ENCODE measurements at regions not wholly inside any gene's neighbourhood (a gene's known extent, or its start where the extent isn't known, plus 50 kb on each side); places are given as distances from the start of the nearest gene placed in this dataset.

- Histone ChIP-seq H3K9me1 (ENCODE audit: control insufficient read depth, insufficient read depth, low read length) (no peaks in the 10 kb centered on the region), H3K36me3 (ENCODE audit: control insufficient read depth, insufficient read depth, low read length) (no peaks in the 10 kb centered on the region), H3K4me1 (replicated peaks in 1 of 2; ENCODE audit: control insufficient read depth in 2 of 2, insufficient read depth in 2 of 2, low read length in 2 of 2) (peaks cover 8 to 9% of the 10 kb centered on the region in 2 experiments), H3K27ac (ENCODE audit: extremely low read depth, low read depth, low read length) (no peak overlapping the region), H3K4me2 (ENCODE audit: insufficient read depth, low read length) (no peak overlapping the region), H3K9me3 (replicated peaks; ENCODE audit: control insufficient read depth, insufficient read depth, low read depth, low read length) (no peaks in the 10 kb centered on the region), H3K79me2 (ENCODE audit: control insufficient read depth, insufficient read depth, low read length) (no peaks in the 10 kb centered on the region), H2AFZ (ENCODE audit: low read depth, low read length) (0 out of 2 replicates have a peak overlapping the region, but pooled peaks have one; percentile 32), H4K20me1 (replicated peaks; ENCODE audit: control insufficient read depth, insufficient read depth, low read length) (no peaks in the 10 kb centered on the region), H3K9ac (ENCODE audit: insufficient read depth in 1 of 2, low read depth in 2 of 2, low read length in 2 of 2) (no peak overlapping the region), H3K27me3 (ENCODE audit: control insufficient read depth in 2 of 2, insufficient read depth in 2 of 2, low read length in 2 of 2) (no peaks in the 10 kb centered on the region; a peak in 1 of 5 replicates), H3K4me3 (no peak overlapping the region)
- BruUV-seq (replicated peaks), result no TSS peak
- ChIA-PET CTCF (ENCODE audit: low intra/inter-chr PET ratio) (no interaction called here), POLR2A (interaction anchor here (0.6 to 0.9 kb wide), 3 partner anchors 9 to 653 kb away, joined by 3 to 5 read pairs (median 3); partner anchors contain the start of gene LNX2)
- ATAC-seq (no peak), FAIRE-seq (no peak), DNase-seq (ENCODE audit: extremely low read depth in 1 of 4, low spot score in 3 of 4) (no peak)
- intact Hi-C loops (cut with micrococcal nuclease) (no loop called here), in situ Hi-C loops (cut with MboI) (no loop called here)
- 49% methylated on average over 7 of the region's 17 CpGs for WGBS (ENCODE audit: insufficient coverage, low coverage, missing lambda C conversion rate)
- no peak for TF ChIP-seq CCNT2 (IDR thresholded peaks at IDR 0.05; ENCODE audit: borderline replicate concordance, extremely low read depth, insufficient read length, low read depth, low read length)
Observed at GRCh38 chr13:26967119-26968038, 204.2 kb downstream of the USP12 start.

- ChIA-PET POLR2A (interaction anchor here (0.6 to 0.8 kb wide), 2 partner anchors 9 to 353 kb away, joined by 3 to 5 read pairs; no protein-coding TSS in a partner anchor), CTCF (ENCODE audit: low intra/inter-chr PET ratio) (no interaction called here)
- Histone ChIP-seq H3K9ac (ENCODE audit: insufficient read depth in 1 of 2, low read depth in 2 of 2, low read length in 2 of 2) (no peak overlapping the region), H3K4me3 (no peak overlapping the region), H3K36me3 (ENCODE audit: control insufficient read depth, insufficient read depth, low read length) (no peaks in the 10 kb centered on the region), H3K4me2 (ENCODE audit: insufficient read depth, low read length) (no peak overlapping the region), H3K27me3 (ENCODE audit: control insufficient read depth in 2 of 2, insufficient read depth in 2 of 2, low read length in 2 of 2) (no peaks in the 10 kb centered on the region; a peak in 1 of 5 replicates), H3K9me1 (ENCODE audit: control insufficient read depth, insufficient read depth, low read length) (no peaks in the 10 kb centered on the region), H3K79me2 (ENCODE audit: control insufficient read depth, insufficient read depth, low read length) (no peaks in the 10 kb centered on the region), H2AFZ (ENCODE audit: low read depth, low read length) (no peak overlapping the region), H4K20me1 (replicated peaks; ENCODE audit: control insufficient read depth, insufficient read depth, low read length) (no peaks in the 10 kb centered on the region), H3K9me3 (replicated peaks; ENCODE audit: control insufficient read depth, insufficient read depth, low read depth, low read length) (no peaks in the 10 kb centered on the region), H3K27ac (ENCODE audit: extremely low read depth, low read depth, low read length) (no peak overlapping the region), H3K4me1 (replicated peaks in 1 of 2; ENCODE audit: control insufficient read depth in 2 of 2, insufficient read depth in 2 of 2, low read length in 2 of 2) (peaks cover 12 to 13% of the 10 kb centered on the region in 2 experiments)
- intact Hi-C loops (cut with micrococcal nuclease), result no loop called here
- DNase-seq (ENCODE audit: extremely low read depth in 1 of 4, low spot score in 3 of 4) (no peak), FAIRE-seq (no peak), ATAC-seq (no peak)
- in situ Hi-C loops (cut with MboI), result no loop called here
- WGBS (ENCODE audit: insufficient coverage, low coverage, missing lambda C conversion rate), result 44% methylated on average over 4 of the region's 4 CpGs
- BruUV-seq (replicated peaks), result no TSS peak
- TF ChIP-seq PHB (CRISPR knock-in tag; IDR thresholded peaks at IDR 0.05) (no peak), BCLAF1 (IDR thresholded peaks at IDR 0.05; ENCODE audit: borderline replicate concordance in 1 of 2, control insufficient read depth in 1 of 2, low read depth in 2 of 2, low read length in 1 of 2) (no peak), ZNF449 (CRISPR knock-in tag; IDR thresholded peaks at IDR 0.05) (no peak), U2AF1 (optimal IDR thresholded peaks at IDR 0.05; ENCODE audit: low read depth, low read length) (no peak), POLR3A (IDR thresholded peaks at IDR 0.05; ENCODE audit: borderline replicate concordance, extremely low read depth, insufficient read depth, insufficient read length) (no peak)
Observed at GRCh38 chr13:26966701-26967080, 204.9 kb downstream of the USP12 start.

Measured in K562 (cell line).